ENCODE measurements at regions not wholly inside any gene's neighbourhood (a gene's known extent, or its start where the extent isn't known, plus 50 kb on each side); places are given as distances from the start of the nearest gene placed in this dataset.

DNA sequence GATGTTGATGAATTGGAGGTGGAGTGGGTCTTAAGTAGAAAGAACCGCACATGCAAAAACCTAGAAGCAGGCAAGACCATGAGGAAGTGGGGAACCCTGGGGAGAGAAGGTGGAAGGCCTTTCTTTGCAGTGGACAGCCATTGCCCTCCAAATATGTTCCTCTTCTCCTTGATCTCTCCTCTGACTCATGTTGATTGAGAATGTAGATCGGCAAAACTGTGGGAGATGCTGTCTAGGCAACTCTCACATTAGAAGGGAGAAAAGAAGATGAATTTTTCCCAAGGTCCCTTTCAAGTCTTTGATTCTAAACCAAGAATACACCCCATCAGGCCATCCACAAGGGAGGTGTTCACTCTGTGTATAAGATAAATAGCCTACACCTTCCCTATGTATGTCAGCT, 257.5 kb downstream of the MSRB3 start:
- peaks cover 13% of the 10 kb centered on the region; the same call in 1 of the 2 replicates for H3K79me2 ChIP-seq (ENCODE audit: insufficient read depth, low read length)
- BruUV-seq (replicated peaks), result no TSS peak
- no peak for ATAC-seq
- H3K27me3 ChIP-seq (ENCODE audit: insufficient read depth, low read length), result no peaks in the 10 kb centered on the region
- RAD21 ChIA-PET (ENCODE audit: low non-redundant PET in 1 of 2, low total read pairs in 2 of 2, uncharacterized antibody in 2 of 2, unreplicated experiment in 2 of 2), result no interaction called here
- no peak overlapping the region for H3K4me3 ChIP-seq (replicated peaks in 1 of 2; ENCODE audit: low read depth in 1 of 2, low read length in 2 of 2)
- no peaks in the 10 kb centered on the region for H4K20me1 ChIP-seq (ENCODE audit: insufficient read depth)
- H3K9ac ChIP-seq (ENCODE audit: low read length), result peak overlapping the region; percentile 71
- peaks cover 4 to 15% of the 10 kb centered on the region in 2 experiments; a peak in 2 of 4 replicates for H3K9me3 ChIP-seq (ENCODE audit: control insufficient read depth in 1 of 2, insufficient read depth in 1 of 2, low read depth in 1 of 2, low read length in 2 of 2)
- H3K4me2 ChIP-seq (ENCODE audit: low read length), result peak overlapping the region; percentile 58
- H3K36me3 ChIP-seq (ENCODE audit: control insufficient read depth in 1 of 2, insufficient read depth in 2 of 2, low read length in 2 of 2), result peaks cover 0 to 19% of the 10 kb centered on the region in 2 experiments; a peak in 2 of 4 replicates
- H3K9me2 ChIP-seq (ENCODE audit: insufficient read depth), result no peaks in the 10 kb centered on the region
- peak overlapping the region; percentile 99 for H3K27ac ChIP-seq (ENCODE audit: low read depth, low read length)
- no peak for TF ChIP-seq ZNF274 (IDR thresholded peaks at IDR 0.05; ENCODE audit: low read depth, low read length)
- no peak for TF ChIP-seq EGR1 (IDR thresholded peaks at IDR 0.05; ENCODE audit: low read depth)
- TF ChIP-seq, protein P1, sequence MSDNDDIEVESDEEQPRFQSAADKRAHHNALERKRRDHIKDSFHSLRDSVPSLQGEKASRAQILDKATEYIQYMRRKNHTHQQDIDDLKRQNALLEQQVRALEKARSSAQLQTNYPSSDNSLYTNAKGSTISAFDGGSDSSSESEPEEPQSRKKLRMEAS (IDR thresholded peaks at IDR 0.05), result no peak
- no peak for TF ChIP-seq EZH2phosphoT487 (IDR thresholded peaks at IDR 0.05; ENCODE audit: borderline replicate concordance)
- no peak for TF ChIP-seq EZH2 (IDR thresholded peaks at IDR 0.05)
- TF ChIP-seq, protein P2, sequence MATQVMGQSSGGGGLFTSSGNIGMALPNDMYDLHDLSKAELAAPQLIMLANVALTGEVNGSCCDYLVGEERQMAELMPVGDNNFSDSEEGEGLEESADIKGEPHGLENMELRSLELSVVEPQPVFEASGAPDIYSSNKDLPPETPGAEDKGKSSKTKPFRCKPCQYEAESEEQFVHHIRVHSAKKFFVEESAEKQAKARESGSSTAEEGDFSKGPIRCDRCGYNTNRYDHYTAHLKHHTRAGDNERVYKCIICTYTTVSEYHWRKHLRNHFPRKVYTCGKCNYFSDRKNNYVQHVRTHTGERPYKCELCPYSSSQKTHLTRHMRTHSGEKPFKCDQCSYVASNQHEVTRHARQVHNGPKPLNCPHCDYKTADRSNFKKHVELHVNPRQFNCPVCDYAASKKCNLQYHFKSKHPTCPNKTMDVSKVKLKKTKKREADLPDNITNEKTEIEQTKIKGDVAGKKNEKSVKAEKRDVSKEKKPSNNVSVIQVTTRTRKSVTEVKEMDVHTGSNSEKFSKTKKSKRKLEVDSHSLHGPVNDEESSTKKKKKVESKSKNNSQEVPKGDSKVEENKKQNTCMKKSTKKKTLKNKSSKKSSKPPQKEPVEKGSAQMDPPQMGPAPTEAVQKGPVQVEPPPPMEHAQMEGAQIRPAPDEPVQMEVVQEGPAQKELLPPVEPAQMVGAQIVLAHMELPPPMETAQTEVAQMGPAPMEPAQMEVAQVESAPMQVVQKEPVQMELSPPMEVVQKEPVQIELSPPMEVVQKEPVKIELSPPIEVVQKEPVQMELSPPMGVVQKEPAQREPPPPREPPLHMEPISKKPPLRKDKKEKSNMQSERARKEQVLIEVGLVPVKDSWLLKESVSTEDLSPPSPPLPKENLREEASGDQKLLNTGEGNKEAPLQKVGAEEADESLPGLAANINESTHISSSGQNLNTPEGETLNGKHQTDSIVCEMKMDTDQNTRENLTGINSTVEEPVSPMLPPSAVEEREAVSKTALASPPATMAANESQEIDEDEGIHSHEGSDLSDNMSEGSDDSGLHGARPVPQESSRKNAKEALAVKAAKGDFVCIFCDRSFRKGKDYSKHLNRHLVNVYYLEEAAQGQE (IDR thresholded peaks at IDR 0.05; ENCODE audit: low read depth), result no peak
- no peak for TF ChIP-seq YY1 (IDR thresholded peaks at IDR 0.05; ENCODE audit: extremely low read depth, insufficient replicate concordance, low read depth, low read length)
- no peak for TF ChIP-seq SRF (IDR thresholded peaks at IDR 0.05; ENCODE audit: low read depth)
- TF ChIP-seq POLR2AphosphoS5 (IDR thresholded peaks at IDR 0.05; ENCODE audit: low read depth, low read length), result no peak
- TF ChIP-seq CBX3 (IDR thresholded peaks at IDR 0.05; ENCODE audit: low read depth), result no peak
- no peak for TF ChIP-seq RAD21 (IDR thresholded peaks at IDR 0.05; ENCODE audit: low read depth)
- peaks cover 70 to 78% of the 10 kb centered on the region in 2 experiments for H3K4me1 ChIP-seq (ENCODE audit: control insufficient read depth in 1 of 2, insufficient read depth in 2 of 2, low read length in 2 of 2)
- no peak overlapping the region for H2AFZ ChIP-seq (ENCODE audit: low read depth, low read length, poor library complexity, severe bottlenecking)
- CTCF ChIA-PET, result interaction anchor here (1.2 kb wide), 1 partner anchor 229 kb away, joined by 5 read pairs; no protein-coding TSS in a partner anchor
- intact Hi-C loops (cut with micrococcal nuclease), result loop anchor here (2.0 to 10.0 kb wide), 4 partner anchors 103 to 223 kb away; no protein-coding TSS in a partner anchor
- no peak for DNase-seq (ENCODE audit: low read depth, low spot score)
- POLR2A ChIA-PET, result interaction anchor here (0.6 to 3.1 kb wide), 6 partner anchors 21 to 299 kb away, joined by 4 to 15 read pairs (median 6); no protein-coding TSS in a partner anchor

Measured in HCT116 (cell line).